ENCODE measurements at regions not wholly inside any gene's neighbourhood (a gene's known extent, or its start where the extent isn't known, plus 50 kb on each side); places are given as distances from the start of the nearest gene placed in this dataset.

DNA sequence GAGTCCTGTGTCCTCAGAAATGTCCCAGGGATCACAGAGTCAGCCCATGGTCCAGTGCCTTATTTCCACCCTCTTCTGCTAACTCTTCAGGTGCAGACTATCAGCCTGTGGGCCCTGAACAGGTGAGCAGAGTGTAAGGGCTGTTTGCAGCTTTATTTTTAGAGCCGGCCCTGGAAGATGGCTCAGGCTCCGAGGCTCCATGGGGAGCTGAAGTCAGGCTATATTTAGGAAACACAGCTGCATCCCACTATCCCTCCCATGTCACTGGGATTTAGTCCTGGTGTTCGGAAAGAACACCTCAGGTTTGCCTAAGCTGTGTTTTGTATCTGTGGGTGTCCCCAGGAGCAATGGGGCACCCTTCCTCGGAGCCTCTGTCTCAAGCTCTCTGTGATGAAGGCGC, 126.9 kb downstream of the RPS24 start:
- DNase-seq (ENCODE audit: low read depth in 2 of 2, low spot score in 1 of 2), result no peak

DNA sequence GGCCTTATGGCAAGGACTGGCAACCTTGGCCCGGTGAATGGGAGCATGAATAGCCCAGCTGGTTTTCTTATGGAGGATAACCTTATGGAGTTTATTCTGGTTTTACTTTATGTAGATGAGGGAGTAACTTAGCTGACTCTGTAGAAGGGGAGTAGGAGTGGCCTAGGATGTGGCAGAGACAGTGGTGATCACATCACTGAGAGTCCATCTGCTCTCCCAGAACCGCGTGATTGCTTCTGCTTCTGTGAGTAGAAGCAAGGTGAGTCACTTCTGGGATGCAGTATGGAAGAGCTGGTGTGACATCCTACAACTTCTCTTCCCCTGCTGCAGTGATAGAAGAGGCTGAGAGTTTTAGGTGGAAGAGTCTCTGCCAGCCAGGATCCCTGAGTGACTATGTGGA, 129.2 kb downstream of the RPS24 start:
- no peak for DNase-seq (ENCODE audit: low read depth in 2 of 2, low spot score in 1 of 2)

DNA sequence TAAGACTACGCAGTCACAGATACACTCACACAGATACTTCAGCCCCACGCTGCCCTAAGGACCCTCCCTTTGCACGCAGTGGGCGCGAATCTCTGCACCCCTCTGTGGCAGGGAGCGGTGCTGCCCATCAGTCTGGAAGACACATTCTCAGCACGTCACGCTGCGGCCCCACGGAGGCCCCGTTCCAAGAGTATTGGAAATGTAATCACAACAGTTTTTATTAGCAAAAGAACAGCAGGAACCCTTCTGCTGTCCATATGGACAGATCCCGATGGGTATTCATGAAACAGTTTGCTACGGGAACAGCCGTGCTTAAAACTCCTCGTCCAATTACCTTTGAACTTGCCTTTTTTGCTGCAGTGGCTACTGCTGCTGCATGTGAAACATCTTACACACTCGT, 131.0 kb downstream of the RPS24 start:
- DNase-seq (ENCODE audit: low read depth in 2 of 2, low spot score in 1 of 2), result no peak

DNA sequence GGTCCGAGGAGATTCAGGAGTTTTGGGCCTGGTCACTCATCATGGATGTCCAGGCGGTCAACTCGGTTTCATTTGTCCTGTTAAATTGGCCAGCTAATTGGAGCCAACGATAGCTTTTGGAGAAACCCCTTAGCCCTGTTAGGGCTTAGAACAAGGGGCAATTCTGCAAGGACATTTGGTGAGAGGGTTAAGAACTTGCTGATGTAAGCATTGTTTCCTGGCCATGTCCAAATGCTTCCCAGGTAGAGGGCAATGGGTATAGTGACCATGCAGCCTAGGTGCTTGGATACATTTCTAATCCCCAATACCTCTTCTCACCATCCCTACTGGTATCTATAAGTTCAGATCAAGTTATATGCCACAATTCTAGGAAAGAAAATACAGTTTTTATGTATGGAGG, 131.5 kb downstream of the RPS24 start:
- DNase-seq (ENCODE audit: low read depth in 2 of 2, low spot score in 1 of 2), result no peak

DNA sequence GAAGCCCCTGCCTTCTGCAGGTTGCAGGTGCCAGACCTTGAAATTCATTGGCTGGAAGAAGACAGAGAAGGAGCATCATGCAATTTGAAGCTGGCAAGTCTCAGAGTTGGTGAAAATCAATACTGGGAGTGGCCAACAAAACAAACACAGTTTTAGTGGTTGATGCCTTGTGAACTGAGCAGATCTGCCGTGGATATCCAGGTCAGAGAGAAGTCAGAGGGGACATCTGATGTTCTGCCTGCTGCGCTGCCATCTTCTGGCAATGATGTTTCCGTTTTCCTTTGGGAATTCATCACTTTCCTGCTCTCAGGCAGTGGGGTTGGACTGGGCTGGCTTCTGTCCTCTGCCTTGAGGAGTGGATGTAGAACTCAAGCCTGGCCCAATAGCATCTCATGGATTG, 132.0 kb downstream of the RPS24 start:
- no peak for DNase-seq (ENCODE audit: low read depth in 2 of 2, low spot score in 1 of 2)

DNA sequence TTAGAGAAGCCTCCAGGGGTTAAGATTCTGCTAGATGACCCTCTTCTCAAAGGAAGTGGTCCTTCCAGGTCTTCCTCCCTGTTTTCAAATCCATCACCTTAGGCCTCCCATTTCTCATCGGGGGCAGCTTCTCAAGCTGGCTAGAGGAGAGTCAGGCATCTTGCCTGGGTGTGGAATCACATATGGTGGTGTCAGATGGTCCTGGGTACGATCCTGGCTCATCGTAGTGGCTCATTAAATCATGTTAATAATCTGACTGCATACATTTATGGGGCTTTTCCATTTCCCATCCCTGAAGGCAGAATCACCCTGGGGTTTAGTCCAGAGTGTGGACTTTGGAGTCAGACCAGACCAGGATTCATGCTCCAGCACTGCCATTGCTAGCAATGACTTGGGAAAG, 132.6 kb downstream of the RPS24 start:
- DNase-seq (ENCODE audit: low read depth in 2 of 2, low spot score in 1 of 2), result no peak

DNA sequence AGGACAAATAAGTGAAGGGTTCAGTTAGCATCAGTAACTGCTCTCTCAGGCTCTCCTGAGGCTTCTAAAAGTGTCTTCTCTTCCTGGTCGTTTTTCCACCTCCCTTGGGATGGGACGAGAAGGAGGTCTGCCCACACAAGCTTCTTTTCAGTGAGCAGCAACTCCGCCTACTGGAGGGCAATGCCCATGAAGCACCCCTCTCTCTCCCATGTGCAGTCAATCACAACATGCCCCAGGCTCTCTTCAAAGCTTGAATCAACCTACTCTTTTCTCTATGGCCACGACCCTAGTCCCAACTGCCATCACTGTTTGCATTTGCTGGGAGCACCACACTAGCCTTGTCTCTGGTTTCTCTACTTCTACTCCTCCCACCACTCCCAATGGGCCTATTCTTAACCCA, 135.6 kb downstream of the RPS24 start:
- DNase-seq (ENCODE audit: low read depth in 2 of 2, low spot score in 1 of 2), result no peak

DNA sequence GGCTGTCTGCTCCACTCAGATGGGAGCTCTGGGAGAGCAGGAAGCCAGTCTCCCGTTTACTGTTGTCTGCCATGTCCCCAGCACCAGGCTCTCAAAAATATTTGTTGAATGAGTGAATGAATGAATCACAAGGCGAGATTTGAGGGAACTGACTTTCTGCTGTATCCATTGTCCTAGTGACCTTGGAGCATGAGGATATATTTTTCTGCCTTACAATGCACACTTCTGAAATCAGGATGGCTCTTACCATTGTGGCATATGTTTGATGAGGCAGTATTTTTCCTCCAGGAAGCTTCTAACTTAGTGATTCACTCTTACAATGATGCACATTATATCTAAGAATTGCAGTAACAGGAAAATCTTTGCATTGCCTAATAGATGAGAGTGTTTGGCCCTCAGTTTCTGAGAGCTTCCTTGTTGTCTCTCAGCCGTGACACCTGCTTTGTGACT, 136.4 kb downstream of the RPS24 start:
- DNase-seq (ENCODE audit: low read depth in 2 of 2, low spot score in 1 of 2), result no peak

DNA sequence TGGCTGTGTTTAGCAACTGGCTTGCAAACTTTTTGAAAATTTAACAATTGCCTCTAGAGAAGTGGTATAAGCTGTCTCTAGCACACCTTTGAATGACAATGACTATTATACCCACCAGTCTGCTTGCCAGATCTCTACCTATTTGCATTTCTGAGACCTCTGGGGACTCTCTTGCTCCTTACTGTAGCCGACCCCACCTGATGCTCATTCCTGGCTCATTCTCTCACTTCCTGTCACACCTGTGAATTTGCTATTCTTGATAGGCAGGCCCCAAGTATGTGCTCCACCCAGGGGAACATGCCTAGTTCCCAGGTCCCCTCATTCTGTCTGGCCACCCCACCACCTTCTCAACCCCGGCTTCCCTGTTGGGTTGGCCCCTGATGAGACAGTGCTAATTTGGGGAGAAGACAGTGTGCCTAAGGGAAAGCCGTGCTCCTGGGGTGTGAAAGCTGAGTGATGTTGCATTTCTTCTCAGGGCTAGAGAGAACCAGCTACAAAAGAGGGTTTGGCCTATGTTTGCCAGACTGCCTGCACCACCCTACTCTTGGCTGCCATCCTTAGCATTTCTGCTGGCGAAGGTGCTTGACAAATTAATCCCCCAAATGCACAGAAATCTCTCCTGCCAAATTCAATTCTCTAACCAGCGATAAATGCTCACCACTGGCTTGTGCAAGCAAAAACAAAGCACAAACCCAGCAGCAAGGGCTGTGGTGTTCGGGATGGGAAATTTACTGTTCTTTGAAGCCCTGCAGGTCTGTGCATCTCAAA, 138.2 kb downstream of the RPS24 start:
- DNase-seq (ENCODE audit: low read depth in 2 of 2, low spot score in 1 of 2), result no peak

DNA sequence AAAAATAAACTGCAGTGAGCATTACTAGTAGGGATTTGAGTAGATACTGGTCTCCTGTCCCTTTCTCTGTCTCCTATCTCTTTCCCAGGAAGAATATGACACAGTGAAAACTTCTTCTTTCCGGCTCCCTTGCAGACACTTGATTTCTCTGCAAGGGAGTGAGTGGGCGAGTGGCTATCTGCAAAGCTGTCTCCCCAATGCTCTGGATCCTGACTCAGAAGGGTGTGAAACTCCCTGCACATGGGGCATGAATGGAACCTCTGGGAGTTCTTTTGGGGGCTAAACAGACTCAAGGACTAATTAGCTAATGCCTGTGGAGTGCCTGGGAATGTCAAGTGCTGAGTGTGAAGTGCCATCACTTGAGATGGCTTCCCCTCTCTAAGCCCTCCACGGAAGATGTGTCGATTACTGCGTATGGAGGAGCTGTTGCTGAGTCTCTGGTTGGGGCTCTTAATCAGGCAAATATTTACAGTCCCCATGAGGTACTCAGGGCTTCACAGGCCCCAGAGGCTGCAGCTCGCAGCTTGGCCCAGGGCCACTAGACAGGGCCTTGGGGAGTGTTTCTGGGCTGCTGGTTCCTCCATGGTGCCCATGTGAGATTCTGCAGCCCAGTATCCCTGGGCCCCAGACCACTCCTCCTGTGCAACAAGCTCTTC, 139.8 kb downstream of the RPS24 start:
- no peak for DNase-seq (ENCODE audit: low read depth in 2 of 2, low spot score in 1 of 2)

DNA sequence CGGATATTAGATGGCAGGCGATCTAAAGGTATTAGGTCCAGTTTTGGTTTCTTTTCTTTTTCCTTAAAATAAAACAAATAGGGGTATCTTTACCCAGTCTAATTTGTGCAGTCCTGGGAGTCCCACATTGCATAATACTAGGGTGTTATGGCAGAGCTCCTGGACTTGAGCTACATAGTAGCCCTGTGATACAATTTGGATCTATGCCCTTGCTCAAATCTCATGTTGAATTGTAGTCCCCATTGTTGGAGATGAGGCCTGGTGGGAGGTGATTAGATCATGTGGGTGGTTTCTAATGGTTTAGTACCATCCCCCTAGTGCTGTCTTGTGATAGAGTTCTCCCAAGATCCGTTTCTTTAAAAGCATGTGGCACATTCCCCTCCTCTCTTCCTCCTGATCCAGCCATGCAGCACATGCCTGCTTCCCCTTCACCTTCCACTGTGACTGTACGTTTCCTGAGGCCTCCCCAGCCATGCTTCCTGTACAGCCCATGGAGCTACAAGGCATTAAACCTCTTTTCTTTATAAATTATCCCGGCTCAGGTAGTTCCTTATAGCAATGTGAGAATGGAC, 141.9 kb downstream of the RPS24 start:
- no peak for DNase-seq (ENCODE audit: low read depth in 2 of 2, low spot score in 1 of 2)

DNA sequence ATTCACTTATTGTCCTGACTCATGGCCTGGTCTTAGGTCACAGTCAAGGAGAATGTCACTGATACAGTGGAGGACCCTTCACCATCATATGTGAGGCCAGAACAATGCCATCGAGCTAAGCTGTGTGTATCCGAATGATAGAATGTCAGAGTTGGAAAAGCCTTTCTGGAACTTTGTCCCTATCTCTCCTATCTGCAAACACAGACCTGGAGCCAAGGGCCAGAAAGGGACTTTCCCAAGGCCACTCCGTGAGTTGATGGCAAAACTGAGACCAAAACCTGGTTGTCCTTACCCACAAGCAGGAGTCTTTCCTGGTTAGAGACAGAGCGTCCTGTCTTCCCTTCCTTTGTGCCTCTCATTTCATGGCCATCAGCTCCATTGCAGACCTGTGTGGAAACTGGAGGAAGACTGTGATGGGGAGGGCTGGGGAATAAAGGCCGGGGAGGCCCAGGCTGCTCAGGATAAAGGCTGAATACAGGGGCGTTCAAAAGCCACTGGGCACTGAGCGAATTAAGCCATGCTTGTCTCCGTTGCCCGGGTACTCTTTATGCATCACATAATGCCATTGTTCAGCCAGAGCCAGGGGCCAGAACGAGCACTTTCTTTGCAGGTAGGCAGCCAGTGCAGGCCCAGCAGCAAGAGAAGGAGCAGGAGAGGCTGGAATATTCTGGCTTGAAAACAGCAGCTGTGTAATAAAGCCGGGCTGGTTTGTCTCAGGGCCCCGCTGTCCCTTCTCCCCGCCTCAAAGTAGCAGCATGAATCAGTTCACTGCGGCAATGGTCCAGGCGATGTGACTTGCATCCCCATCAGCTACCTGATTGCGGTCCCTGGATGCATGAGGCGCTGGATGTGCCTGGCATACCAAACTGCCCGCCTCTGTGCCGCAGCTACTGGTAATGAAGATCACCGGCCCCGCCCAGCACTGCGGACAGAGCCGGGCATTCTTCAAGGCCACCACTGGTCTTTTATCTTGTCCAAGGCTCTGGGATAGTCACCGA, 143.0 kb downstream of the RPS24 start:
- DNase-seq (ENCODE audit: low read depth in 2 of 2, low spot score in 1 of 2), result no peak

DNA sequence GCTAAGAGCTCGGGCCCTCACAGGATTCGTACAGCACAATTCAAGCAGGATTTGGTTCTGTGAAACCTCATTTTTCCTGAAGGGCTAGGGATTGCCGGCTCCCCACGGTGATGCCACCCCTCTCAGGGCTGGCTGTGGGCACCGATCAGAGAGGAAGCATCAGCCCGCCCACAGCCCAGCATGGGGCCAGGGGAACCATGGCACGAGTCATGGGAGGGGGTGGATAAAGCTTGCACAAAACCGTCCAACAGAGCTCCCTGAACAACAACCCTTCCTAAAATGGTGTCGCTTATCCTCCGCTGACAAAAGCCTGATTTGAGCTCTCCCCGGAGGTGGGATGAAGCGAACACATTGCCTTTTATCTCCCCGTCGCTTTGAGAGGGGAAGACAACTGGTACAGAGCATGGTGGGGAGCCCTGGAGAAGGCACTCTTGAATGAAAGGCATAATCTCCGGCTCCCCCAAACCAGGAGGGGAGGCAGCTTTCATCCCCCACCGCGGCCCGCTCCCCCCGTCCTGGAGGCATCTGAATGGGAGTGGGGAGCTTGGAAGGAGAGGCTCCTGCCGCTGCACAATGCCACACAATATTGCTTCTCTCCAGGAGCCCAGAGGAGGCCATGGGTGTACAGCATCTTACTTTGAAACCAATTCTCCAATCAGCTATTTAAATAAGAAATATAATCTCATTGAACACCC, 144.0 kb downstream of the RPS24 start:
- DNase-seq (ENCODE audit: low read depth in 2 of 2, low spot score in 1 of 2), result no peak

DNA sequence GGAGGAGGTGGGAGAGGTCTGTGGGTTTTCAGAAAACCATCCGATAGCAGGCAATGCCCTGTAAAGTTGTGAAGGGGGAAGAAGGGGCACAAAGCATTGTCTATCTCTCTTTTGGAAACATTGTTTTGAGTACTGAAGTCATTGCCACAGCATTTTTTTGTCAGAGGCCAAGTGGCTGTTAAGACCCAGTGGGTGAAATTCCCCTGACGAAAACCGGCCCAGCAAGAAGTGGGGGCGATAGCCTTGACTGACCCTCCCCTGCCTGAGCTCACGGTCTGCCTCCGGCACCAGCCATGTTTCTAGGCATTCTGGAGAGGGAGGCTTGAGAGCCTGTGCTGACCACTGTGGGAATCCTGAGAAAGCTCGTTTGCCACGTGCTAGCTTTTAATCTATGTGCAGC, 144.7 kb downstream of the RPS24 start:
- no peak for DNase-seq (ENCODE audit: low read depth in 2 of 2, low spot score in 1 of 2)

DNA sequence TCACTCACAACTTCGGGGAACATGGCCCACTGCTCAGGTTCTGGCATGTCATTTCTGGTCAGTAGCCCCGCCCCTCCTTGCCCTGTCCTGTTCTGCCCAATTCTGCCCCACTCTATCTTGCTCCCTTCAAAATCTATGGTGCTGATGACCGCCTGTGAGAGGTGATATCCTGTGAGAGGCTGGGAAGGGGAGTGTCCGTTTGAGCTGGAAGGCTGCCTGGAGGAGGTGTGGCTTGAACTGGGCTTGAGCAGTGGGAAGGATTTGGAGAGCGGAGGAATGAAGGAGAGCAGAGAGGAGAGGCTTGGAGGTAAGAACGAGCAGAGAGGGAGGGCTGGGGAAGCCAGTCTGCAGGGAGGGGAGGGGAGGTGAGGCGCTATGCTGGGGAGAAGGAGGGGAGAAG, 145.3 kb downstream of the RPS24 start:
- no peak for DNase-seq (ENCODE audit: low read depth in 2 of 2, low spot score in 1 of 2)

DNA sequence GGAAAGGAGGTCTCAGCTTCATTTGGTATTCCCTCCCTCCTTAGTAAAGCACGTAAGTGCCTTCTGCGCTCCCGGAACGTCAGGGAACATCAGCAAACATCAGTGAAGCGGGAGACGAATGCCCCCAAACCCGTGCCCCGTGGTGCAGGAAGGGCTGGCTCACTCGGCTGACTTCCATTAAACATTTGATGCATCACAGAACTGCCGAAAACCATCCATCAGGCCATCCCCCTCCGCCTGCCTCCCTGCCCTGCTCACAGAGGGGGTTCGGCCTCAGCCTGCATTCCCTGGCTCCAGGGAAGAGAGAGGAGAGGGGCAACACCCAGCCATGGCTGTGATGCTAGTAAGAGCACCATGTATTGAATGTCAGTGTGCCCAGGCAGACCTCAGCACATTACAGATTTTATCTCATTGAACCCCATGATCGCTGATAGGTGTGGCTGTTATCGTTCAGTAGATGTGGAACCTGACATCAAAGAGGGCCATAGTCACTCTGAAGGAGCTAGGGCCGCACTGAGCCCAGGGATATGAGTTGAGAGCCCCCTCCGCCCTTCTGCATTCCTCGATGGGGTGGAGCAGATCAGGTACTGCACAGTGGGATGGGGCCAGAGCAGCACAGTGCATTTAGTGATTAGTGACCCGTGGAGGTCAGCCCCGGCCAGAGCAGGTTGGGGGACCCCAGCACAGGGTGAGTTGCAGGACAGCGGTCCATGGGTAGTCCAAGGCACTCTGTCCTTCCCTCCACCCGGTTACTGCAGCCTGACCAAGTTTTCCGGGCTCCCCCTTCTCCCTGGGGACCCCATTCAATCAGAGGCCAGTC, 146.4 kb downstream of the RPS24 start:
- DNase-seq (ENCODE audit: low read depth in 2 of 2, low spot score in 1 of 2), result no peak

DNA sequence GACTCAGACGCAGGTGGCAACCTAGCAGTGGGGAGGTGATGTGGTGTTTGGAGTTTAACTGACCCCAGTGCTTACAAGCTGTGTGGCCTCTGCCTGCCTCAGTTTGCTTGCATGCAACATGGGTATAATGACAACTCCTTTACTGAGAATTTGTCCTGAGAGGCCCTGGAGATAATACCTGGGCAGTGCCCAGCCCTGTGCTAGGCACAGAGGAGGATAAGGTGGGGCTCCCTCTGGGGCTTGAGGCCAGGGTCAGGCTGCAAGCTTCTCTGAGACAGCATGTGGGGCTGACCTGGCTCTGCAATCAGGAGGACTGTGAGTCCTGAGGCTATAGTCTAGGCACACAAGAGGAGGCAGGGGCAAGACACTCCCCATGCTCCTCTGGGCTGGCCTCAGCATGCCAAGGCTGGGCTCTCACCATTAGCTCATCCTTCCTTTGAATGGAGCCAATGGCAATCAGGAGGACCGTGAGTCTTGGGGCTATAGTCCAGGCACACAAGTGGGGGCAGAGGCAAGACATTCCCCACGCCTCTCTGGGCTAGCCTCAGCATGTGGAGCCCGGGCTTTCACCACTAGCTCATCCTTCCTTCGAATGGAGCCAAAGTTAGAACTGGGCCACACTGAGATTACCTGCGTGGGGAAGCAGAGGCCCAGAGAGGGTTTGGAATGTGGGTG, 147.9 kb downstream of the RPS24 start:
- no peak for DNase-seq (ENCODE audit: low read depth in 2 of 2, low spot score in 1 of 2)

DNA sequence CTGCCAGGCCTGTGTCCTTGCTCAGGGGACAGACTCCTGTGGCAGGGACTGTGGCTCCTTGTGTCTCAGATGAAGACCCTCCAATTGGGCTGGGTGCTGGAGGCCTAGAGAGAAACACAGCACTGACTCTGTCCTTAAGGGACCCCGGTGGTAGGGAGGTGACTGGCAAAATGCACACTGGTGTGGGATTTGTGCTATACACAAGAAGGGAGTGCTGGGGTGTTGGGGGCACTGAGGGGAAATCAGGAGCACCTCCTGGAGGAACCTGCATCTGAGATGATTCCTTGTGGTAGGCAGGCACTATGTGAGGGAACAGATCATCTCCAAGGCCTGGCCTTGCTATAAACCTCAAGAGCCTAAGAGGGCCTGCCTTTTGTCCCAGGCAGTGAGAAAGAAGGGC, 149.2 kb downstream of the RPS24 start:
- no peak for DNase-seq (ENCODE audit: low read depth in 2 of 2, low spot score in 1 of 2)
